Activated naive CD8-positive, alpha-beta T cell treated with anti-CD3 and anti-CD28 coated beads, Interleukin-2, amount 10 ng/mL, durations not matched to agents 7 days and 5 days (primary cell): ENCODE measurements at regions not wholly inside any gene's neighbourhood (a gene's known extent, or its start where the extent isn't known, plus 50 kb on each side); places are given as distances from the start of the nearest gene placed in this dataset.
"Not testable (repeated sequence)": the region's sequence is repeated elsewhere in the genome, so short reads cannot be mapped to it uniquely, and the experiment has no call there.

ENCODE experiments used
- ATAC-seq: fragments of 150-1000 bp; cut with Tn5 transposase; one replicate; pipeline ENCODE4 v1.10.0; 2021; ENCODE audit warnings: low read depth, moderate library complexity
- POLR2A ChIA-PET: fragments of 350-600 bp; sonication (Branson Sonifier 250); formaldehyde crosslinking; loops from one replicate; lab custom pipeline; 2021; ENCODE audit warnings: antibody characterized with exemption; lab: Charles Lee
- DNase-seq: peaks from one replicate; pipeline ENCODE4 v3.0.0; 2021
- H3K27ac Mint-ChIP-seq: one replicate; pipeline ENCODE4 v1.8.0; 2022; ENCODE audit warnings: mild to moderate bottlenecking, mixed read lengths
- H3K27me3 Mint-ChIP-seq: one replicate; pipeline ENCODE4 v1.8.0; 2022; ENCODE audit warnings: mild to moderate bottlenecking, moderate library complexity, mixed read lengths
- H3K36me3 Mint-ChIP-seq: one replicate; pipeline ENCODE4 v1.8.0; 2021; ENCODE audit warnings: mild to moderate bottlenecking, mixed read lengths
- H3K4me1 Mint-ChIP-seq: one replicate; pipeline ENCODE4 v1.8.0; 2021; ENCODE audit warnings: mixed read lengths
- H3K4me3 Mint-ChIP-seq: one replicate; pipeline ENCODE4 v1.8.0; 2022; ENCODE audit warnings: mild to moderate bottlenecking, moderate library complexity, mixed read lengths
- H3K9me3 Mint-ChIP-seq: one replicate; pipeline ENCODE4 v1.8.0; 2021; ENCODE audit warnings: mixed read lengths

- Mint-ChIP-seq H3K9me3 (no peaks in the 10 kb centered on the region), H3K4me3 (no peak overlapping the region), H3K27me3 (peaks cover 8% of the 10 kb centered on the region), H3K36me3 (no peaks in the 10 kb centered on the region), H3K4me1 (peaks cover 13% of the 10 kb centered on the region), H3K27ac (peak overlapping the region; percentile 38)
- DNase-seq (no peak), ATAC-seq (no peak)
- POLR2A ChIA-PET, result no interaction called here
Measured at GRCh38 chr20:40961176-40961575, 67.4 kb upstream of the TOP1 start.

- no peak for DNase-seq
- no peak overlapping the region for H3K27ac Mint-ChIP-seq
- no peaks in the 10 kb centered on the region for H3K9me3 Mint-ChIP-seq
- H3K27me3 Mint-ChIP-seq, result peaks cover 6% of the 10 kb centered on the region
- H3K4me1 Mint-ChIP-seq, result peaks cover 12% of the 10 kb centered on the region
- POLR2A ChIA-PET, result no interaction called here
- no peaks in the 10 kb centered on the region for H3K36me3 Mint-ChIP-seq
- H3K4me3 Mint-ChIP-seq, result no peak overlapping the region
- ATAC-seq, result no peak
Measured at GRCh38 chr20:40961686-40962640, 66.7 kb upstream of the TOP1 start.

- peak; percentile 86 for ATAC-seq
- H3K27ac Mint-ChIP-seq, result no peak overlapping the region
- no peaks in the 10 kb centered on the region for H3K9me3 Mint-ChIP-seq
- POLR2A ChIA-PET, result no interaction called here
- peak; percentile 79 for DNase-seq
- H3K36me3 Mint-ChIP-seq, result no peaks in the 10 kb centered on the region
- H3K4me3 Mint-ChIP-seq, result no peak overlapping the region
- peaks cover 9% of the 10 kb centered on the region for H3K27me3 Mint-ChIP-seq
- peaks cover 11% of the 10 kb centered on the region for H3K4me1 Mint-ChIP-seq
Measured at GRCh38 chr20:40962733-40963504, 65.7 kb upstream of the TOP1 start.

GRCh38 chr20:40963505-40963845, 65.1 kb upstream of the TOP1 start:
- DNase-seq (no peak), ATAC-seq (no peak)
- H3K27ac Mint-ChIP-seq, result no peak overlapping the region
- H3K4me1 Mint-ChIP-seq, result peaks cover 11% of the 10 kb centered on the region
- peaks cover 8% of the 10 kb centered on the region for H3K27me3 Mint-ChIP-seq
- H3K36me3 Mint-ChIP-seq, result no peaks in the 10 kb centered on the region
- H3K4me3 Mint-ChIP-seq, result no peak overlapping the region
- POLR2A ChIA-PET, result no interaction called here
- H3K9me3 Mint-ChIP-seq, result no peaks in the 10 kb centered on the region

GRCh38 chr20:40965671-40966070, 63.0 kb upstream of the TOP1 start:
- Mint-ChIP-seq H3K27ac (no peak overlapping the region), H3K4me1 (peaks cover 26% of the 10 kb centered on the region), H3K4me3 (no peak overlapping the region), H3K27me3 (peaks cover 8% of the 10 kb centered on the region), H3K9me3 (no peaks in the 10 kb centered on the region), H3K36me3 (no peaks in the 10 kb centered on the region)
- ATAC-seq, result no peak
- no peak for DNase-seq
- POLR2A ChIA-PET, result interaction anchor here (0.6 kb wide), 1 partner anchor 185 kb away, joined by 4 read pairs; no protein-coding TSS in a partner anchor

GRCh38 chr20:40966103-40966502, 62.5 kb upstream of the TOP1 start:
- no peaks in the 10 kb centered on the region for H3K36me3 Mint-ChIP-seq
- no peaks in the 10 kb centered on the region for H3K9me3 Mint-ChIP-seq
- H3K27me3 Mint-ChIP-seq, result peaks cover 12% of the 10 kb centered on the region
- H3K4me3 Mint-ChIP-seq, result no peak overlapping the region
- DNase-seq, result no peak
- H3K27ac Mint-ChIP-seq, result no peak overlapping the region
- peaks cover 27% of the 10 kb centered on the region for H3K4me1 Mint-ChIP-seq
- ATAC-seq, result no peak
- POLR2A ChIA-PET, result no interaction called here

GRCh38 chr20:40966516-40967185, 62.0 kb upstream of the TOP1 start:
- DNase-seq, result no peak
- ATAC-seq, result no peak
- Mint-ChIP-seq H3K9me3 (no peaks in the 10 kb centered on the region), H3K27me3 (peaks cover 18% of the 10 kb centered on the region), H3K27ac (no peak overlapping the region), H3K36me3 (no peaks in the 10 kb centered on the region), H3K4me3 (no peak overlapping the region), H3K4me1 (peaks cover 24% of the 10 kb centered on the region)
- POLR2A ChIA-PET, result no interaction called here

GRCh38 chr20:40967700-40968099, 60.9 kb upstream of the TOP1 start:
- Mint-ChIP-seq H3K4me1 (peaks cover 17% of the 10 kb centered on the region), H3K27ac (no peak overlapping the region), H3K4me3 (no peak overlapping the region), H3K27me3 (peaks cover 27% of the 10 kb centered on the region), H3K9me3 (no peaks in the 10 kb centered on the region), H3K36me3 (no peaks in the 10 kb centered on the region)
- ATAC-seq (no peak), DNase-seq (no peak)
- POLR2A ChIA-PET, result interaction anchor here (0.7 kb wide), 1 partner anchor 167 kb away, joined by 5 read pairs; no protein-coding TSS in a partner anchor

- Mint-ChIP-seq H3K27me3 (peaks cover 39% of the 10 kb centered on the region), H3K4me1 (peaks cover 16% of the 10 kb centered on the region), H3K27ac (peak overlapping the region; percentile 62), H3K4me3 (peak overlapping the region; percentile 90)
- H3K9me3 Mint-ChIP-seq, H3K36me3 Mint-ChIP-seq: not testable (repeated sequence)
- DNase-seq (peak; percentile 91), ATAC-seq (peak; percentile 87)
- POLR2A ChIA-PET, result interaction anchor here (0.5 to 1.1 kb wide), 5 partner anchors 17 to 170 kb away, joined by 3 to 5 read pairs (median 3); no protein-coding TSS in a partner anchor
Measured at GRCh38 chr20:40968816-40969562, 59.6 kb upstream of the TOP1 start.

- no peak for ATAC-seq
- Mint-ChIP-seq H3K36me3 (no peaks in the 10 kb centered on the region), H3K4me1 (peaks cover 16% of the 10 kb centered on the region), H3K4me3 (no peak overlapping the region), H3K27me3 (peaks cover 52% of the 10 kb centered on the region), H3K9me3 (no peaks in the 10 kb centered on the region), H3K27ac (no peak overlapping the region)
- no peak for DNase-seq
- POLR2A ChIA-PET, result no interaction called here
Measured at GRCh38 chr20:40970218-40970617, 58.4 kb upstream of the TOP1 start.

- no peak for ATAC-seq
- no peak for DNase-seq
- H3K4me1 Mint-ChIP-seq, result peaks cover 8% of the 10 kb centered on the region
- H3K27ac Mint-ChIP-seq, result no peak overlapping the region
- H3K27me3 Mint-ChIP-seq, result peaks cover 63% of the 10 kb centered on the region
- POLR2A ChIA-PET, result no interaction called here
- H3K4me3 Mint-ChIP-seq, result no peak overlapping the region
- H3K36me3 Mint-ChIP-seq, result peaks cover 12% of the 10 kb centered on the region
- peaks cover 15% of the 10 kb centered on the region for H3K9me3 Mint-ChIP-seq
Measured at GRCh38 chr20:40977218-40977617, 51.4 kb upstream of the TOP1 start.

GRCh38 chr20:40978761-40979160, 49.9 kb upstream of the TOP1 start:
- Mint-ChIP-seq H3K4me1 (peaks cover 8% of the 10 kb centered on the region), H3K27me3 (peaks cover 47% of the 10 kb centered on the region), H3K4me3 (no peak overlapping the region), H3K27ac (no peak overlapping the region), H3K36me3 (peaks cover 12% of the 10 kb centered on the region), H3K9me3 (peaks cover 15% of the 10 kb centered on the region)
- ATAC-seq, result no peak
- no peak for DNase-seq
- POLR2A ChIA-PET, result no interaction called here
